ENCODE measurements at regions not wholly inside any gene's neighbourhood (a gene's known extent, or its start where the extent isn't known, plus 50 kb on each side); places are given as distances from the start of the nearest gene placed in this dataset.

- ChIA-PET POLR2A (no interaction called here), CTCF (no interaction called here)
- Mint-ChIP-seq H3K9me3 (ENCODE audit: insufficient read depth) (no peaks in the 10 kb centered on the region), H3K27ac (no peak overlapping the region), H3K4me1 (no peaks in the 10 kb centered on the region), H3K4me3 (no peak overlapping the region), H3K27me3 (peaks cover 3% of the 10 kb centered on the region)
- no peak overlapping the region for H3K27ac ChIP-seq (ENCODE audit: low read length in 2 of 2)
- TF ChIP-seq CTCF (IDR thresholded peaks at IDR 0.05) (no peak), EZH2 (IDR thresholded peaks at IDR 0.05; ENCODE audit: borderline replicate concordance, insufficient read depth, low read depth, low read length, poor library complexity, severe bottlenecking) (no peak)
- H3K36me3 ChIP-seq (replicated peaks in 1 of 2; ENCODE audit: control extremely low read depth in 1 of 2, control insufficient read depth in 1 of 2, extremely low read depth in 1 of 2, insufficient read depth in 2 of 2, low read length in 1 of 2): no peaks in the 10 kb centered on the region
- no peak overlapping the region for H3K9ac ChIP-seq (ENCODE audit: low read length)
- intact Hi-C loops (cut with micrococcal nuclease): no loop called here
- no peaks in the 10 kb centered on the region for H3K9me3 ChIP-seq (ENCODE audit: control extremely low read depth in 1 of 3, control insufficient read depth in 2 of 3, insufficient read depth in 1 of 3, low read length in 2 of 3)
- WGBS (ENCODE audit: insufficient coverage): 100% methylated on average over 2 of the region's 7 CpGs
- H3K79me2 ChIP-seq (ENCODE audit: control insufficient read depth, insufficient read depth, low read length): no peaks in the 10 kb centered on the region
- H3K27me3 ChIP-seq (replicated peaks in 1 of 4; ENCODE audit: control extremely low read depth in 1 of 4, control insufficient read depth in 3 of 4, insufficient read depth in 4 of 4, low read length in 3 of 4): no peaks in the 10 kb centered on the region
- no peaks in the 10 kb centered on the region for H4K20me1 ChIP-seq (ENCODE audit: control insufficient read depth, insufficient read depth, low read length, poor library complexity, severe bottlenecking)
- no peaks in the 10 kb centered on the region for H3K4me1 ChIP-seq (ENCODE audit: control insufficient read depth in 2 of 2, insufficient read depth in 2 of 2, low read length in 2 of 2)
- DNase-seq (no peak), ATAC-seq (ENCODE audit: low read depth) (no peak)
- no peak overlapping the region for H3K4me3 ChIP-seq (ENCODE audit: control extremely low read depth in 1 of 5, extremely low read depth in 1 of 5, insufficient read depth in 1 of 5, low read depth in 2 of 5, low read length in 4 of 5)
- no peak overlapping the region for H3K4me2 ChIP-seq (replicated peaks; ENCODE audit: low read depth, low read length, poor library complexity, severe bottlenecking)
- no peak overlapping the region for H2AFZ ChIP-seq (ENCODE audit: insufficient read depth, low read depth, low read length, poor library complexity, severe bottlenecking)
Observed at GRCh38 chr6:56771929-56772607, 129.4 kb upstream of the DST start.

GRCh38 chr6:56771189-56771588 is 128.5 kb upstream of the DST start:
- Histone ChIP-seq H3K9ac (ENCODE audit: low read length) (no peak overlapping the region), H4K20me1 (ENCODE audit: control insufficient read depth, insufficient read depth, low read length, poor library complexity, severe bottlenecking) (no peaks in the 10 kb centered on the region), H3K4me2 (replicated peaks; ENCODE audit: low read depth, low read length, poor library complexity, severe bottlenecking) (no peak overlapping the region), H3K4me3 (ENCODE audit: control extremely low read depth in 1 of 5, extremely low read depth in 1 of 5, insufficient read depth in 1 of 5, low read depth in 2 of 5, low read length in 4 of 5) (no peak overlapping the region), H3K79me2 (ENCODE audit: control insufficient read depth, insufficient read depth, low read length) (no peaks in the 10 kb centered on the region), H3K27me3 (replicated peaks in 1 of 4; ENCODE audit: control extremely low read depth in 1 of 4, control insufficient read depth in 3 of 4, insufficient read depth in 4 of 4, low read length in 3 of 4) (no peaks in the 10 kb centered on the region), H3K36me3 (replicated peaks in 1 of 2; ENCODE audit: control extremely low read depth in 1 of 2, control insufficient read depth in 1 of 2, extremely low read depth in 1 of 2, insufficient read depth in 2 of 2, low read length in 1 of 2) (no peaks in the 10 kb centered on the region), H3K27ac (ENCODE audit: low read length in 2 of 2) (no peak overlapping the region), H2AFZ (ENCODE audit: insufficient read depth, low read depth, low read length, poor library complexity, severe bottlenecking) (no peak overlapping the region), H3K4me1 (ENCODE audit: control insufficient read depth in 2 of 2, insufficient read depth in 2 of 2, low read length in 2 of 2) (no peaks in the 10 kb centered on the region), H3K9me3 (ENCODE audit: control extremely low read depth in 1 of 3, control insufficient read depth in 2 of 3, insufficient read depth in 1 of 3, low read length in 2 of 3) (no peaks in the 10 kb centered on the region)
- intact Hi-C loops (cut with micrococcal nuclease): no loop called here
- no peak overlapping the region for H3K4me3 Mint-ChIP-seq
- H3K4me1 Mint-ChIP-seq: no peaks in the 10 kb centered on the region
- CTCF ChIA-PET: interaction anchor here (0.7 kb wide), 1 partner anchor 229 kb away, joined by 4 read pairs; no protein-coding TSS in a partner anchor
- no peak for ATAC-seq (ENCODE audit: low read depth)
- no peaks in the 10 kb centered on the region for H3K9me3 Mint-ChIP-seq (ENCODE audit: insufficient read depth)
- TF ChIP-seq EZH2 (IDR thresholded peaks at IDR 0.05; ENCODE audit: borderline replicate concordance, insufficient read depth, low read depth, low read length, poor library complexity, severe bottlenecking) (no peak), CTCF (IDR thresholded peaks at IDR 0.05) (no peak)
- no peak overlapping the region for H3K27ac Mint-ChIP-seq
- H3K27me3 Mint-ChIP-seq: peaks cover 3% of the 10 kb centered on the region
- DNase-seq: no peak
- POLR2A ChIA-PET: no interaction called here

Data from B cell (primary cell).